H1 (cell line): ENCODE measurements at regions not wholly inside any gene's neighbourhood (a gene's known extent, or its start where the extent isn't known, plus 50 kb on each side); places are given as distances from the start of the nearest gene placed in this dataset.

Experiments used
- ATF2 ChIP-seq: IDR thresholded peaks from 2 replicates; pipeline ENCODE4 v1.6.1; 2012; ENCODE audit warnings: low read length, inconsistent platforms
- CHD7 ChIP-seq: fragments of 300-600 bp; sonication (generic); IDR thresholded peaks from 2 replicates; pipeline ENCODE4 v1.7.1; 2012; ENCODE audit warnings: low read length, moderate library complexity, mild to moderate bottlenecking, inconsistent platforms; ENCODE audit not compliant: insufficient replicate concordance
- CTBP2 ChIP-seq: IDR thresholded peaks from 2 replicates; pipeline ENCODE4 v1.7.0; 2011; ENCODE audit warnings: borderline replicate concordance, mild to moderate bottlenecking, moderate library complexity, mixed read lengths, low read length; ENCODE audit not compliant: insufficient read depth, insufficient read length
- EP300 ChIP-seq, 2 experiments: IDR thresholded peaks; 1 replicate in 1 of 2; 2 replicates in 1 of 2; pipeline ENCODE4 v1.6.1; 2011 to 2012; ENCODE audit warnings: low read depth in 2 of 2, low read length in 2 of 2, mild to moderate bottlenecking in 2 of 2, borderline replicate concordance in 1 of 2, inconsistent platforms in 1 of 2, moderate library complexity in 1 of 2
- EZH2 ChIP-seq: fragments of 200-600 bp; sonication (generic); IDR thresholded peaks from 2 replicates; pipeline ENCODE4 v1.7.1; 2012; ENCODE audit warnings: low read depth, mild to moderate bottlenecking, moderate library complexity, low read length, inconsistent platforms; ENCODE audit not compliant: severe bottlenecking
- NANOG ChIP-seq: IDR thresholded peaks from 2 replicates; pipeline ENCODE4 v1.6.1; 2011; ENCODE audit warnings: low read length, low read depth, mild to moderate bottlenecking, inconsistent platforms; ENCODE audit not compliant: insufficient read depth, poor library complexity, severe bottlenecking
- RXRA ChIP-seq: IDR thresholded peaks from 2 replicates; pipeline ENCODE4 v1.6.1; 2011; ENCODE audit warnings: low read depth, mild to moderate bottlenecking, low read length, moderate library complexity; ENCODE audit not compliant: insufficient read depth
- SP4 ChIP-seq: IDR thresholded peaks from 2 replicates; pipeline ENCODE4 v1.6.1; 2012; ENCODE audit warnings: low read length, inconsistent platforms
- TCF12 ChIP-seq: IDR thresholded peaks from 2 replicates; pipeline ENCODE4 v1.6.1; 2011; ENCODE audit warnings: low read depth, mild to moderate bottlenecking, low read length

- TF ChIP-seq CHD7 (no peak), ATF2 (no peak), CTBP2 (no peak), SP4 (no peak), TCF12 (no peak), RXRA (no peak), EP300 (IDR thresholded peaks at IDR 0.05; ENCODE audit: borderline replicate concordance in 1 of 2, low read depth in 2 of 2, low read length in 2 of 2) (no peak), NANOG (no peak), EZH2 (no peak)
Measured at GRCh38 chr10:60626037-60626436, 152.2 kb upstream of the CDK1 start (continued).
